Right lobe of liver (tissue), 4 donors: ENCODE measurements at regions not wholly inside any gene's neighbourhood (a gene's known extent, or its start where the extent isn't known, plus 50 kb on each side); places are given as distances from the start of the nearest gene placed in this dataset.

ENCODE experiments used
- CTCF ChIP-seq, 4 donors: fragments of 200-600 bp in 3 of 4; fragments of 450-650 bp in 1 of 4; IDR thresholded peaks; one replicate each; pipeline versions ENCODE4 v1.5.1 to v1.8.0; 2016 to 2022; ENCODE audit warnings: antibody characterized with exemption in 4 of 4, mild to moderate bottlenecking in 2 of 4
- POLR2A ChIP-seq: fragments of 450-650 bp; IDR thresholded peaks from one replicate; pipeline ENCODE4 v1.6.1; 2017; ENCODE audit warnings: antibody characterized with exemption, mild to moderate bottlenecking
- donor health status: DM: no; HTN: no; CAD: no.
- donor health status: DM: no; HTN: no; CAD: no.
- donor health status: DM: no; HTN: yes; CAD: no.

- TF ChIP-seq CTCF (IDR thresholded peaks at IDR 0.05) = no peak
- no peak for TF ChIP-seq POLR2A
Measured at GRCh38 chr2:236686561-236686960, 116.9 kb downstream of the ACKR3 start.
